HepG2 (cell line): ENCODE measurements at regions not wholly inside any gene's neighbourhood (a gene's known extent, or its start where the extent isn't known, plus 50 kb on each side); places are given as distances from the start of the nearest gene placed in this dataset.
A peak's percentile ranks its signal among the peaks of the same experiment; 100 is the strongest.

Experiments used
- ARID2 ChIP-seq: sonication (generic); formaldehyde crosslinking; IDR thresholded peaks from 2 replicates; pipeline ENCODE4 v1.8.1; 2022; ENCODE audit warnings: mild to moderate bottlenecking, missing genetic modification reagents, borderline replicate concordance
- CBFB ChIP-seq: sonication (generic); formaldehyde crosslinking; IDR thresholded peaks from 2 replicates; pipeline ENCODE4 v1.4.0; 2020; ENCODE audit warnings: missing genetic modification reagents
- FIP1L1 ChIP-seq: fragments of 200-400 bp; formaldehyde crosslinking; IDR thresholded peaks from 2 replicates; pipeline ENCODE4 v1.6.1; 2018; ENCODE audit warnings: low read depth, mild to moderate bottlenecking, low read length, moderate library complexity, borderline replicate concordance; ENCODE audit not compliant: insufficient read depth
- FOXO4 ChIP-seq: sonication (generic); formaldehyde crosslinking; conservative IDR thresholded peaks from 2 replicates; pipeline ENCODE4 v1.8.1; 2023; ENCODE audit warnings: missing genetic modification reagents
- GABPA ChIP-seq, 2 experiments: IDR thresholded peaks; 2 replicates each; pipeline ENCODE4 v1.6.1; 2011 to 2016; ENCODE audit warnings: low read depth in 2 of 2, low read length in 1 of 2, missing biosample characterization in 1 of 2, missing genetic modification characterization in 1 of 2
- JDP2 ChIP-seq: sonication (generic); formaldehyde crosslinking; IDR thresholded peaks from 2 replicates; pipeline ENCODE4 v1.8.1; 2022; ENCODE audit warnings: missing genetic modification reagents, borderline replicate concordance
- KDM1A ChIP-seq: IDR thresholded peaks from 2 replicates; pipeline ENCODE4 v1.6.1; 2016; ENCODE audit warnings: missing compliant biosample characterization
- MAZ ChIP-seq, 2 experiments: sonication (generic) in 1 of 2; formaldehyde crosslinking in 1 of 2; IDR thresholded peaks; 2 replicates each; pipeline versions ENCODE4 v1.5.0 to v1.6.1; 2012 to 2020; ENCODE audit warnings: low read depth in 2 of 2, mild to moderate bottlenecking in 2 of 2, borderline replicate concordance in 1 of 2, improper control_type of control experiment in 1 of 2, low read length in 1 of 2, missing genetic modification reagents in 1 of 2, moderate library complexity in 1 of 2
- NKX3-1 ChIP-seq: sonication (generic); formaldehyde crosslinking; IDR thresholded peaks from 2 replicates; pipeline ENCODE4 v1.5.0; 2020; ENCODE audit warnings: missing genetic modification reagents
- NR2C2 ChIP-seq: sonication (generic); formaldehyde crosslinking; IDR thresholded peaks from 2 replicates; pipeline ENCODE4 v1.4.0; 2020; ENCODE audit warnings: missing genetic modification reagents, mild to moderate bottlenecking, moderate library complexity, borderline replicate concordance
- PHF5A ChIP-seq: IDR thresholded peaks from one replicate; pipeline ENCODE4 v1.6.1; 2018; ENCODE audit warnings: low read depth, missing genetic modification reagents; ENCODE audit not compliant: unreplicated experiment
- PPARG ChIP-seq: conservative IDR thresholded peaks from 2 replicates; pipeline ENCODE4 v1.6.1; 2016; ENCODE audit warnings: missing biosample characterization, missing genetic modification reagents
- RNF2 ChIP-seq: fragments of 450-650 bp; conservative IDR thresholded peaks from 2 replicates; pipeline ENCODE4 v1.6.1; 2016; ENCODE audit warnings: low read depth
- SIX1 ChIP-seq: sonication (generic); formaldehyde crosslinking; IDR thresholded peaks from 2 replicates; pipeline ENCODE4 v1.4.0; 2020; ENCODE audit warnings: missing genetic modification reagents, borderline replicate concordance
- SP1 ChIP-seq, 2 experiments: fragments of 450-650 bp in 1 of 2; sonication (generic) in 1 of 2; formaldehyde crosslinking in 1 of 2; IDR thresholded peaks; 2 replicates each; pipeline versions ENCODE4 v1.4.0 to v1.6.1; 2016 to 2020; ENCODE audit warnings: missing genetic modification reagents in 1 of 2
- ZFP36L1 ChIP-seq: sonication (generic); formaldehyde crosslinking; IDR thresholded peaks from 2 replicates; pipeline ENCODE4 v1.8.0; 2022; ENCODE audit warnings: mild to moderate bottlenecking, missing genetic modification reagents, moderate library complexity
- ZNF207 ChIP-seq: fragments of 450-650 bp; IDR thresholded peaks from 2 replicates; pipeline ENCODE4 v1.6.1; 2016; ENCODE audit warnings: antibody characterized with exemption, borderline replicate concordance
- ZNF3 ChIP-seq: IDR thresholded peaks from 2 replicates; pipeline ENCODE4 v1.7.0; 2017; ENCODE audit warnings: inconsistent platforms
- ZNF501 ChIP-seq: sonication (generic); formaldehyde crosslinking; IDR thresholded peaks from 2 replicates; pipeline ENCODE4 v1.5.1; 2020; ENCODE audit warnings: mild to moderate bottlenecking, moderate library complexity, missing genetic modification reagents
- ZNF562 ChIP-seq: sonication (generic); formaldehyde crosslinking; IDR thresholded peaks from 2 replicates; pipeline ENCODE4 v1.8.0; 2022; ENCODE audit warnings: missing genetic modification reagents, borderline replicate concordance
- ZNF615 ChIP-seq: sonication (generic); formaldehyde crosslinking; IDR thresholded peaks from 2 replicates; pipeline ENCODE4 v1.5.0; 2020; ENCODE audit warnings: mild to moderate bottlenecking, missing genetic modification reagents, borderline replicate concordance
- ZNF777 ChIP-seq: sonication (generic); formaldehyde crosslinking; IDR thresholded peaks from 2 replicates; pipeline ENCODE4 v1.4.0; 2020; ENCODE audit warnings: missing genetic modification reagents
- ZNF839 ChIP-seq: sonication (generic); formaldehyde crosslinking; IDR thresholded peaks from 2 replicates; pipeline ENCODE4 v1.4.0; 2020; ENCODE audit warnings: missing genetic modification reagents, mild to moderate bottlenecking, borderline replicate concordance
- TF ChIP-seq, protein P1 (sequence below): sonication (generic); formaldehyde crosslinking; IDR thresholded peaks from 2 replicates; pipeline ENCODE4 v1.4.0; 2020; ENCODE audit warnings: missing genetic modification reagents

DNA sequence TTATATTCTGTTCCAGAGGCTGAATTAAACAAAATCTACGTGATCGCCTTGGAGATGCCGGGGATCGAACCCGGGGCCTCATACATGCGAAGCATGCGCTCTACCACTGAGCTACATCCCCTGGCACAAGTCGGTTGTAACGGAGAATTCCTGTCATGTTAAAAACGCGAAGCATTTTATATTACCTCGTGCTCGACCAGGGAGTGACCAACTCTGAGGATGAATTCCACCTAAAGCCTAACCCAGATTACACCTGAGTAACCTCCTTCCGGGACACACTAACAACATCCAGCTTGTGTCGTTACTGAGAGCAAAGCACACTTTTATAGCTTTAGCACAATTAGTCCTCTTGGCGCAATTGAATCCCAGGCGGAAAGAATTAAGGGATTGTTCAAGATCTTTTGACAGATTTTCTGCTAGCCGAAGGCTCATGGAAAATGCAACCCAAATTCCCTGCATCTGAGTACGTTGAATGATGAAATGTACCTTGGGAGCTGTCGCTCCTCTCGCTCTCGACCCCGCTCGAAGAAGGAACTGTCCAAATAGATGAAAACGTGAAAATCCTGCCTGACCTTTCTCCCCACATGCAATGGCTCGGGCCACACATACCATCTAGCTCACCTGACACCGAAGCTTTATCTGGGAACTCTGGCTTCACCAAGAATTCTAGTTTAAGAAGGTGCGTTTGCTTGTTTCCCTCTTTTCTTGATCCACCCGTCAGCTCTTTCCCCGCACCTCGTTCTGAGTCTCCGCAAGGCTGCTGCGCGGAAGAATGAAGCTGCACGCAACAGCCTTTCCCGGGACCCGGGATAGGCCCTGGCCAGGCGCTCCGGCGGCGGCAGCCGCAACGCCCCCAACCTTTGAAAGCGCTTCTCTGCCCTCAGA, 148.3 kb downstream of the GPX5 start (continued):
- TF ChIP-seq PHF5A (no peak), KDM1A (CRISPR knock-in tag) (peak; percentile 45; the same call in 1 of the 2 replicates), RNF2 (peak; percentile 80; the same call in 1 of the 2 replicates), ARID2 (CRISPR knock-in tag) (no peak), NKX3-1 (CRISPR knock-in tag) (0 out of 2 replicates have a peak, but pooled peaks have one; percentile 43), ZNF562 (CRISPR knock-in tag) (no peak), ZNF615 (CRISPR knock-in tag) (no peak), GABPA (IDR thresholded peaks at IDR 0.05; ENCODE audit: low read depth, low read length) (no peak), GABPA (CRISPR knock-in tag; IDR thresholded peaks at IDR 0.05; ENCODE audit: low read depth) (no peak), ZNF777 (CRISPR knock-in tag) (peak; percentile 44; the same call in 1 of the 2 replicates), ZNF3 (CRISPR knock-in tag) (no peak), JDP2 (no peak), FOXO4 (no peak), MAZ (IDR thresholded peaks at IDR 0.05; ENCODE audit: borderline replicate concordance, low read depth, low read length) (no peak), MAZ (CRISPR knock-in tag; IDR thresholded peaks at IDR 0.05; ENCODE audit: low read depth) (peak; percentile 60; the same call in 1 of the 2 replicates), PPARG (0 out of 2 replicates have a peak, but pooled peaks have one; percentile 28), ZNF501 (CRISPR knock-in tag) (peak; percentile 90), SP1 (IDR thresholded peaks at IDR 0.05) (no peak), SP1 (CRISPR knock-in tag; IDR thresholded peaks at IDR 0.05) (no peak), ZNF839 (CRISPR knock-in tag) (no peak), SIX1 (CRISPR knock-in tag) (0 out of 2 replicates have a peak, but pooled peaks have one; percentile 4), NR2C2 (CRISPR knock-in tag) (no peak), ZFP36L1 (peak; percentile 73; the same call in 1 of the 2 replicates), CBFB (CRISPR knock-in tag) (no peak), ZNF207 (no peak), FIP1L1 (no peak)
- TF ChIP-seq, protein P1, sequence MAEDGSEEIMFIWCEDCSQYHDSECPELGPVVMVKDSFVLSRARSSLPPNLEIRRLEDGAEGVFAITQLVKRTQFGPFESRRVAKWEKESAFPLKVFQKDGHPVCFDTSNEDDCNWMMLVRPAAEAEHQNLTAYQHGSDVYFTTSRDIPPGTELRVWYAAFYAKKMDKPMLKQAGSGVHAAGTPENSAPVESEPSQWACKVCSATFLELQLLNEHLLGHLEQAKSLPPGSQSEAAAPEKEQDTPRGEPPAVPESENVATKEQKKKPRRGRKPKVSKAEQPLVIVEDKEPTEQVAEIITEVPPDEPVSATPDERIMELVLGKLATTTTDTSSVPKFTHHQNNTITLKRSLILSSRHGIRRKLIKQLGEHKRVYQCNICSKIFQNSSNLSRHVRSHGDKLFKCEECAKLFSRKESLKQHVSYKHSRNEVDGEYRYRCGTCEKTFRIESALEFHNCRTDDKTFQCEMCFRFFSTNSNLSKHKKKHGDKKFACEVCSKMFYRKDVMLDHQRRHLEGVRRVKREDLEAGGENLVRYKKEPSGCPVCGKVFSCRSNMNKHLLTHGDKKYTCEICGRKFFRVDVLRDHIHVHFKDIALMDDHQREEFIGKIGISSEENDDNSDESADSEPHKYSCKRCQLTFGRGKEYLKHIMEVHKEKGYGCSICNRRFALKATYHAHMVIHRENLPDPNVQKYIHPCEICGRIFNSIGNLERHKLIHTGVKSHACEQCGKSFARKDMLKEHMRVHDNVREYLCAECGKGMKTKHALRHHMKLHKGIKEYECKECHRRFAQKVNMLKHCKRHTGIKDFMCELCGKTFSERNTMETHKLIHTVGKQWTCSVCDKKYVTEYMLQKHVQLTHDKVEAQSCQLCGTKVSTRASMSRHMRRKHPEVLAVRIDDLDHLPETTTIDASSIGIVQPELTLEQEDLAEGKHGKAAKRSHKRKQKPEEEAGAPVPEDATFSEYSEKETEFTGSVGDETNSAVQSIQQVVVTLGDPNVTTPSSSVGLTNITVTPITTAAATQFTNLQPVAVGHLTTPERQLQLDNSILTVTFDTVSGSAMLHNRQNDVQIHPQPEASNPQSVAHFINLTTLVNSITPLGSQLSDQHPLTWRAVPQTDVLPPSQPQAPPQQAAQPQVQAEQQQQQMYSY = 0 out of 2 replicates have a peak, but pooled peaks have one; percentile 8
